ENCODE measurements at regions not wholly inside any gene's neighbourhood (a gene's known extent, or its start where the extent isn't known, plus 50 kb on each side); places are given as distances from the start of the nearest gene placed in this dataset.

DNA sequence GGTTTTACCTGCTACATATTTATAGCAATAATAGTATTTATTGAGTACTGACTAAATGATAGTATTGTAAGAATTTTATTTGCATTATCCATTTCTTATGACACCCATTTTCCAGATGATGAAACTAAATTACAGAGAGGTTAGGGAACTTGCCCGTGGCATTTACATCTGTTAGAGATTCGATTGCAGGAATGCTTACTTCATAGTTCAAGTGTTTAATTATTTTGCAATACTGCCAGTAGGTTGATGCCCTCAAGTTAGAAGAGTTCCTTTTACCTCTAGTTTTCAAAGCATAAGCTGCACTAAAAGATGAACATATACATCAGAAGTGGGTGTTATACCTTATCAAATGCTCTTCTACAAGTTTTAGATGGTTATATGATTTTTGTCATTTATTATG lies 362.8 kb upstream of the RGMA start:
- DNase-seq (ENCODE audit: low read depth in 1 of 2, low spot score in 1 of 2) = no peak

DNA sequence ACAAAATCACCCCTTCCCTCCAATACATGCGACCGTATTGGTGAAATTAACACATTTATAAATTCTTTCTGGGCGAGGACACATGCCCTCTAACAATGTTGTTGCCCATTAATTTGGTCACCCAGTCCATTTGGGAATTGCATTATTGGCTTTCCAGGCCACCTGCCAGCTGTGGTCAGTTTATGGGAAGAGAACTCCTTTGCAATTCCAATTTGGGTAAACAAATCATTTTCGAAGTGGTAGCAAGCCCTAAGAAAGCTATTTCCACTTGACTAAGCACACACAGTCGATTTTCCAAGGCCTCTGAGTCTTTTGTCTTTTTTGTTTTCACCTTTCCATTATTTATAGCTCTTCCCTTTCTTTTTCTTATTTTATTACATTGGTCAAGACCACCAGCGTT lies 362.3 kb upstream of the RGMA start:
- DNase-seq (ENCODE audit: low read depth in 1 of 2, low spot score in 1 of 2) = no peak

GRCh38 chr15:93449798-93450197 lies 360.8 kb upstream of the RGMA start:
- DNase-seq (ENCODE audit: low read depth in 1 of 2, low spot score in 1 of 2) = no peak

GRCh38 chr15:93438310-93438709 lies 349.3 kb upstream of the RGMA start:
- no peak for DNase-seq (ENCODE audit: low read depth in 1 of 2, low spot score in 1 of 2)

DNA sequence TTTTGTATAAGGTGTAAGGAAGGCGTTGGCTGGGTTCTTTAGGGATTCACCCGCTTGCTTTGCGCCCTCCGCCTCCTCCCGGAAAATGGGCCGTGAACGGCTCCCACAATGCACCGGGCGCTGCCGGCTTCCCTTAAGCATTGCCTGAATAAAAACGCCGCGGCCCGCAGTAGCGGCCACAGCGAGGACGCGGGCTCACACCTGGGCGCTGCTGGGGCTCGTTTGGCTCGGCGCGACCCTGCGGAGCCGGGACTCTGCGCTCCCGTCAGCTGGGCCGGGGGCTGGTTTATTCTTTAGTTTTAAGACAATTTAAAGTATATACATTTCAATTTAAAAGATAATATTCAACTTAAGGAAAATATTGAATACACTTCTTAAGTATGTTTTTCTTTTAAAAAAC lies 343.5 kb upstream of the RGMA start:
- DNase-seq (ENCODE audit: low read depth in 1 of 2, low spot score in 1 of 2) = no peak

DNA sequence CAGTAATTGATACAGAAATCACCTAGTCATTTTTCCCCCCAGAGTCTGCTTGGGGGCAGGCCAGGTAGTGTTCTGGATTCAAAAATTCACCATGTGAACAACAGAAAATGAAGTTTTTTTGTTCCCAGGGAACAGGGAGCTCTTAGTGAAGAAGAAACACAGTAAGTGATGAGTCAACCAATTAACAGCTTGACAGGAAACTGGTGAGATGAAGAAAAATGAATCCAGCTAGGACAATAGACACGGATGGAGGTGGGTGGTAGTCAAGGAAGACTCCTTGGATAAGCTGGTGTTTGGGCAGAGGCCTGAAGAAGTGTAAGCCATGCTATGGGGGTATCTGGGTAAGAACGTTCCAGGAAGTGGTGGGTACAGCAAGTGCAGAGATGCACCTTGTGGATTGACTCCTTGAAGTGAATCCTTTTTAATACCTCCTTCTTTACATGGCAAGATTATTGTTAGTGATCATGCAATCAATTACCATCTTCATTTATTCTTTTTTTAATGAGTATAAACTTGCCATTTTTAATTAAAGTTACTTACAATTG lies 339.9 kb upstream of the RGMA start:
- no peak for DNase-seq (ENCODE audit: low read depth in 1 of 2, low spot score in 1 of 2)

DNA sequence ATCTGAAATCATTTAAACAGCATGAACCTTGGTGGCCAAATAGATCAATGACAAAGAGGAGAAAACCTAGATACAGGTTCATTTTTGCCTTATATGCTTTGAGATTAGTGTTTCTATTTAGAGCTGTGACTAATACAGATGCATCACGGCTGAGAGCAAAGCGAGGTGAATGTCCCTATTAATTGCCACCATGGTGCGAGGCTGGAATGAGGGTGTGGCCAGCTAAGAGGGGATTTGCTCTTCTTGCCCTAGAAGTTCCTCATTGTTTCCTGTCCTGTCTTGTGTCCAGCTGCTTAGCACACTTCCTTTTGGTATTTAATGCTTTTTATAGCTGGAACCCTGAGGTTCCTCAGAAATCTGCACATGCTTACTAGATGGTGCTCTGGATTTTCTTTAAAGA lies 339.1 kb upstream of the RGMA start:
- no peak for DNase-seq (ENCODE audit: low read depth in 1 of 2, low spot score in 1 of 2)

DNA sequence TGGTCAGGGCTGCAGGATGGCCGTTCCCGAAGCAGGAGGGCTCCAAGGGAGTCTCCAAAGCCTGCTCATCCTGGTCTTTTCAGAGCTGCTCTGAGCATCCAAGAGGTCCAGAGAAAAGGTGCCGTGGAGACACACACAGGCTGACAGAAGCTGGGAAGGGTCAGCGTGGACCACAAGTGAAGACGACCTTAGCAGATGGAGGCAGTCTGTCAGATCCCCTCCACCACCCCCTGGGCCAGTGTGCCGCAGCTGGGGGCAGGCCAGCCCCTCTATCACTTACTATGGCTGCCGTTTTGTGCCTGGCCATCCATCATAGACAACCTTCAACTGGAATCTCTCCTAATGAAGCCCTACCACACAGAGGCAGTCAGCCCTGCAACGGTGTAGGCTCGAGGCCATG lies 335.1 kb upstream of the RGMA start:
- no peak for DNase-seq (ENCODE audit: low read depth in 1 of 2, low spot score in 1 of 2)

- no peak for DNase-seq (ENCODE audit: low read depth in 1 of 2, low spot score in 1 of 2)
These were observed 333.5 kb upstream of the RGMA start for GRCh38 chr15:93422476-93422875.

- no peak for DNase-seq (ENCODE audit: low read depth in 1 of 2, low spot score in 1 of 2)
These were observed 331.5 kb upstream of the RGMA start for GRCh38 chr15:93420477-93420876.

- no peak for DNase-seq (ENCODE audit: low read depth in 1 of 2, low spot score in 1 of 2)
These were observed 331.0 kb upstream of the RGMA start for GRCh38 chr15:93420050-93420452.

DNA sequence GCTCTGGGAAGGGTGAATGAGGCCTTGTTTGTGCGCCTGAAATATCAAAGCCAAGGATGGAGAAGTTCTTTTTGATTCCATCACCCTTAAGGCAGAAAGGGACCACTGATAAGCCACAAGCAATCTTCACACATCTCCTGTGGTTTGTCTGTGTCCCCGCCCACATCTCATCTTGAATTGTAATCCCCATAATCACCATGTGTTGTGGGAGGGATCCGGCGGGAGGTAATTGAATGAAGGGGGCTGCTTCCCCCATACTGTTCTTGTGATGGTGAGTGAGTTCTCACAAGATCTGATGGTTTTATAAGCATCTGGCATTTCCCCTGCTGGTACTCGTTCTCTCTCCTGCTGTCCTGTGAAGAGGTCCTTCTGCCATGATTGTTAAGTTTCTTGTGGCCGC lies 329.6 kb upstream of the RGMA start:
- no peak for DNase-seq (ENCODE audit: low read depth in 1 of 2, low spot score in 1 of 2)

- DNase-seq (ENCODE audit: low read depth in 1 of 2, low spot score in 1 of 2) = no peak
These were observed 328.6 kb upstream of the RGMA start for GRCh38 chr15:93417631-93418030.

GRCh38 chr15:93417156-93417555 lies 328.1 kb upstream of the RGMA start:
- DNase-seq (ENCODE audit: low read depth in 1 of 2, low spot score in 1 of 2) = no peak

- DNase-seq (ENCODE audit: low read depth in 1 of 2, low spot score in 1 of 2) = no peak
These were observed 326.6 kb upstream of the RGMA start for GRCh38 chr15:93415576-93415975.

DNA sequence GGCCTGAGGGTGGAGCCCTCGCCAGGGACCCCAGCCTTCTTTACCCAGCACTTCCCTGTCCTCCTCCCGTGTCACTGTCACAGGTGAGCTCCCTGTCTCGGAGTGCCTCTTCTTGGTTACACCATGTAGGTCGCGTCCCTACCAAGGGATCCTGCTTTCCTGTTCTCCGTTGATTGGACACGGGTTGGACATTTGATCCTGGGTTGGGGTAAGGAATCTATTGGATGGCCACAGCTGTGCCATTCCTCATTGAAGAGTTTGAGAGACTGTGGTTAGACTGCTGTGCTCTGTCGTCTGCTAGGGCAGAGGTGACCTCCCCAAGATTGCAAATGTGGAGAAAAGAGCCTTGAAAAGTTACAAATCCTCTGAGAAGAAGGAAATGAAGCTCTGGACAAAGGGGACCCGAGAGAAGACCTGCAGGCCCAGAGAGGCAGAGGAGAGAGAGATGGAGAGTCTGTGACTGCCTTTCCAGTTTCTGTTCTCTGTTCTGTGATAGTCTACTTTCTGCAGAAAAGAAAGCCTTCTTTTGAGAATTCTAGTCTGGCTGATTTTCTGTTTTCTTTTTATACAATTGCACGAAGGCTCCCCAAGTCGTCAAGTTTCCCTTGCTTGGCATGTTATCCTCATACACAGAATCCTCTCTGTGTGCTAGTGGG lies 325.7 kb upstream of the RGMA start:
- no peak for DNase-seq (ENCODE audit: low read depth in 1 of 2, low spot score in 1 of 2)

- DNase-seq (ENCODE audit: low read depth in 1 of 2, low spot score in 1 of 2) = no peak
These were observed 324.7 kb upstream of the RGMA start for GRCh38 chr15:93413745-93414144.

DNA sequence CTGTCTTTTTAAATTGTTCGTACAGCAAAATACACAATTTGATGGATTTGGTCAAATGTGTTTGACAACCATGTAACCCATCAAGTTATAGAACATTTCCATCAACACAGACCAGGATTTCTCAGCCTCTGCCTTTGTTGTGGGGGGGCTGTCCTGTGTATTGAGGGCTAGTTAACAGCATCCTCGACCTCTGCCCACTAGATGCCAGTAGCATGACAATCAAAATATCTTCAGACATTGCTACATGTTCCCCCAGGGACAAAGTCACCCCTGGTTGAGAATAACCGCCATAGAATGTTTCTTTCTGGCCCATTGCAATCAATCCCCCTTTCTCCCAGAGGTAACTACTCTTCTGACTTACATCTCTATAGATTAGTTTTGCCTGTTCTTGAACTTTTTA lies 310.1 kb upstream of the RGMA start:
- no peak for DNase-seq (ENCODE audit: low read depth in 1 of 2, low spot score in 1 of 2)

DNA sequence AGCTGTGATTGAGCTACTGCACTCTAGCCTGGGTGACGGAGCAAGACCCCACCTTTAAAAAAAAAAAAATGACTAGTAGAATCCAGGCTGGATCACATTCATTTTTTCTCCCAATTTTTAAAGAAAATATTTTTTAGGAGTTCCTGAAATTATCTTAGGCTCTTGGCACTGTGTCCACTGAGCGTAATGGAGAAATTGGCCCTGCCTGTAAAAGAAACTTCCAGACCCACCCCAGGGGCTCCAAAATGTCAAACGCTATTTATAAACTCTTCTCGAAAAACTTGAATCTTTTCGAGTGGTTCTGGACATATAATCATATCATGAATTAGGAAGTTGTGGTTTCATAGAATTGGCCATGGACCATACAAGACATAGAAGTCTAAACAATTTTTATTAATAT lies 300.2 kb upstream of the RGMA start:
- DNase-seq (ENCODE audit: low read depth in 1 of 2, low spot score in 1 of 2) = no peak

- DNase-seq (ENCODE audit: low read depth in 1 of 2, low spot score in 1 of 2) = no peak
These were observed 295.9 kb upstream of the RGMA start for GRCh38 chr15:93384886-93385285.

- no peak for DNase-seq (ENCODE audit: low read depth in 1 of 2, low spot score in 1 of 2)
These were observed 293.3 kb upstream of the RGMA start for GRCh38 chr15:93382200-93382820.

- no peak for DNase-seq (ENCODE audit: low read depth in 1 of 2, low spot score in 1 of 2)
These were observed 289.5 kb upstream of the RGMA start for GRCh38 chr15:93378558-93378957.

- DNase-seq (ENCODE audit: low read depth in 1 of 2, low spot score in 1 of 2) = no peak
These were observed 283.8 kb upstream of the RGMA start for GRCh38 chr15:93372865-93373223.

Data from stimulated activated CD4-positive, alpha-beta T cell treated with anti-CD3 and anti-CD28 coated beads, Interleukin-15, amount 100 ng/mL, for 1 hour (primary cell).